GM12878 (cell line): ENCODE measurements at regions not wholly inside any gene's neighbourhood (a gene's known extent, or its start where the extent isn't known, plus 50 kb on each side); places are given as distances from the start of the nearest gene placed in this dataset.

ENCODE experiments used
- ATAC-seq: fragments of 200-7000 bp; cut with Tn5 transposase; 3 replicates; pipeline ENCODE4 v1.9.1; 2020; ENCODE audit warnings: mild to moderate bottlenecking, moderate library complexity
- BruUV-seq: library from RNA; stranded (reverse); fragments of 400-500 nt; replicated peaks from 2 replicates; lab custom pipeline; 2021; lab: Mats Ljungman, UMichigan
- CTCF ChIA-PET: fragments of 300-600 bp; sonication (Branson Sonifier 250); formaldehyde crosslinking; extraction: SDS; loops from one replicate; lab custom pipeline; 2021; ENCODE audit warnings: inconsistent platforms; lab: Yijun Ruan, JAX
- POLR2A ChIA-PET: fragments of 350-600 bp; formaldehyde crosslinking; extraction: SDS; loops from one replicate; lab custom pipeline; 2021; ENCODE audit warnings: inconsistent platforms; lab: Charles Lee
- RAD21 ChIA-PET: fragments of 300-600 bp; sonication (Branson Sonifier 250); formaldehyde crosslinking; loops from one replicate; lab custom pipeline; 2023; ENCODE audit warnings: antibody characterized with exemption; ENCODE audit not compliant: unreplicated experiment; lab: Charles Lee
- SMC1A ChIA-PET: fragments of 300-600 bp; sonication (Branson Sonifier 250); formaldehyde crosslinking; loops from one replicate; lab custom pipeline; 2023; ENCODE audit not compliant: unreplicated experiment, uncharacterized antibody; lab: Charles Lee
- DNase-seq: peaks from one replicate; pipeline ENCODE4 v3.0.0-alpha.2; 2011; ENCODE audit warnings: low read depth, low spot score
- FAIRE-seq: peaks from 3 replicates; lab custom pipeline; 2011; peaks lifted over from hg19 to GRCh38; lab: Jason Lieb, UNC
- H2AFZ ChIP-seq: 2 replicates; pipeline ENCODE4 v1.6.0; 2011; ENCODE audit warnings: low read depth, low read length, control low read depth; ENCODE audit not compliant: control insufficient read depth
- H3K27ac ChIP-seq: 2 replicates; pipeline ENCODE4 v1.5.1; 2011; ENCODE audit warnings: control low read depth; ENCODE audit not compliant: control insufficient read depth, insufficient read depth
- H3K27me3 ChIP-seq, 2 experiments: replicated peaks in 1 of 2; 2 replicates each; pipeline versions ENCODE4 v1.6.0 to v1.6.1; 2011; ENCODE audit warnings: low read length in 1 of 2; ENCODE audit not compliant: control insufficient read depth in 2 of 2, insufficient read depth in 2 of 2
- H3K36me3 ChIP-seq, 2 experiments: 2 replicates each; pipeline ENCODE4 v1.5.1; 2011; ENCODE audit warnings: low read length in 1 of 2; ENCODE audit not compliant: control insufficient read depth in 2 of 2, insufficient read depth in 2 of 2
- H3K4me1 ChIP-seq: 2 replicates; pipeline ENCODE4 v1.6.1; 2011; ENCODE audit warnings: mild to moderate bottlenecking, low read length, moderate library complexity, mixed read lengths; ENCODE audit not compliant: control insufficient read depth, insufficient read depth
- H3K4me2 ChIP-seq: 2 replicates; pipeline ENCODE4 v1.6.0; 2011; ENCODE audit warnings: control low read depth; ENCODE audit not compliant: control insufficient read depth, insufficient read depth
- H3K4me3 ChIP-seq: fragments of 200-600 bp; sonication (generic); 2 replicates; pipeline ENCODE4 v1.5.1; 2016
- H3K79me2 ChIP-seq: 2 replicates; pipeline ENCODE4 v1.6.0; 2011; ENCODE audit warnings: low read length; ENCODE audit not compliant: control insufficient read depth, insufficient read depth
- H3K9ac ChIP-seq: 2 replicates; pipeline ENCODE4 v1.8.0; 2011; ENCODE audit warnings: low read length, control low read depth, mixed read lengths; ENCODE audit not compliant: control insufficient read depth, insufficient read depth
- H3K9me3 ChIP-seq: replicated peaks from 3 replicates; pipeline ENCODE4 v1.5.1; 2011; ENCODE audit warnings: mild to moderate bottlenecking, low read length; ENCODE audit not compliant: control insufficient read depth, insufficient read depth
- H4K20me1 ChIP-seq: 2 replicates; pipeline ENCODE4 v1.6.0; 2011; ENCODE audit not compliant: control insufficient read depth, insufficient read depth
- BCLAF1 ChIP-seq: fragments of 450-650 bp; IDR thresholded peaks from 2 replicates; pipeline ENCODE4 v1.6.1; 2017; ENCODE audit warnings: antibody characterized with exemption, mild to moderate bottlenecking, moderate library complexity
- BHLHE40 ChIP-seq, 2 experiments: fragments of 450-650 bp in 1 of 2; IDR thresholded peaks; 2 replicates each; pipeline ENCODE4 v1.6.1; 2011 to 2017; ENCODE audit warnings: low read depth in 2 of 2, borderline replicate concordance in 1 of 2, improper control_type of control experiment in 1 of 2, low read length in 1 of 2, mild to moderate bottlenecking in 1 of 2
- CBX5 ChIP-seq: sonication (generic); IDR thresholded peaks from 2 replicates; pipeline ENCODE4 v1.6.1; 2016; ENCODE audit warnings: low read depth, moderate library complexity, mild to moderate bottlenecking, inconsistent platforms
- CREB1 ChIP-seq: IDR thresholded peaks from 2 replicates; pipeline ENCODE4 v1.6.1; 2012; ENCODE audit warnings: low read depth, mild to moderate bottlenecking, inconsistent platforms
- IRF3 ChIP-seq: fragments of 450-650 bp; IDR thresholded peaks from 2 replicates; pipeline ENCODE4 v1.6.1; 2014; ENCODE audit warnings: mild to moderate bottlenecking
- KLF5 ChIP-seq: fragments of 450-650 bp; IDR thresholded peaks from 2 replicates; pipeline ENCODE4 v1.6.1; 2014; ENCODE audit warnings: mild to moderate bottlenecking; ENCODE audit not compliant: partially characterized antibody
- MLLT1 ChIP-seq: fragments of 450-650 bp; IDR thresholded peaks from 2 replicates; pipeline ENCODE4 v1.6.1; 2016; ENCODE audit warnings: mild to moderate bottlenecking
- MYB ChIP-seq: fragments of 150-350 bp; IDR thresholded peaks from 2 replicates; pipeline ENCODE4 v1.6.1; 2014; ENCODE audit warnings: mild to moderate bottlenecking, low read depth, low read length, borderline replicate concordance
- NR2C1 ChIP-seq: fragments of 450-650 bp; IDR thresholded peaks from 2 replicates; pipeline ENCODE4 v1.6.1; 2017; ENCODE audit warnings: antibody characterized with exemption, mild to moderate bottlenecking, moderate library complexity
- SREBF1 ChIP-seq: IDR thresholded peaks from 2 replicates; pipeline ENCODE4 v1.6.1; 2012; ENCODE audit warnings: mild to moderate bottlenecking, low read length
- YBX1 ChIP-seq: fragments of 450-650 bp; IDR thresholded peaks from 2 replicates; pipeline ENCODE4 v1.6.1; 2016; ENCODE audit warnings: antibody characterized with exemption
- whole genome bisulfite sequencing: methylation state at CpG from one replicate; pipeline ENCODE4 v1.1.6; 2016; ENCODE audit warnings: low lambda C conversion rate; ENCODE audit not compliant: insufficient replicate concordance, insufficient coverage; ENCODE audit errors: missing lambda C conversion rate; 5-methylcytosine and 5-hydroxymethylcytosine counted together
- in situ Hi-C: fragments of 300-500 bp; cut with MboI; formaldehyde crosslinking; loops from 9 replicates; pipeline ENCODE4 v1.14.3; 2018; ENCODE audit warnings: mixed read lengths
- intact Hi-C: fragments of 100-400 bp; cut with micrococcal nuclease; formaldehyde crosslinking; loops from one replicate; pipeline ENCODE4 v1.14.2; 2022; ENCODE audit not compliant: unreplicated experiment

GRCh38 chr2:23020659-23021058 lies 364.3 kb upstream of the KLHL29 start:
- no peak overlapping the region for H3K27ac ChIP-seq
- ChIA-PET CTCF (no interaction called here), POLR2A (no interaction called here), SMC1A (no interaction called here), RAD21 (no interaction called here)
- DNase-seq (no peak), FAIRE-seq (no peak), ATAC-seq (no peak)
- no peak overlapping the region for H3K4me3 ChIP-seq
- H3K79me2 ChIP-seq, result no peaks in the 10 kb centered on the region
- no peak overlapping the region for H3K4me2 ChIP-seq
- intact Hi-C loops, result no loop called here
- no peaks in the 10 kb centered on the region for H3K9me3 ChIP-seq
- no peaks in the 10 kb centered on the region for H4K20me1 ChIP-seq
- 19% methylated on average over 6 of the region's 6 CpGs for WGBS
- H3K27me3 ChIP-seq, result no peaks in the 10 kb centered on the region; a peak in 2 of 4 replicates
- TF ChIP-seq NR2C1 (no peak), BHLHE40 (IDR thresholded peaks at IDR 0.05; ENCODE audit: borderline replicate concordance in 1 of 2, low read depth in 2 of 2, low read length in 1 of 2) (no peak), IRF3 (no peak), YBX1 (no peak), KLF5 (no peak), MYB (no peak), BCLAF1 (no peak), SREBF1 (no peak), MLLT1 (no peak), CREB1 (no peak), CBX5 (no peak)
- no TSS peak for BruUV-seq
- no peak overlapping the region for H2AFZ ChIP-seq
- in situ Hi-C loops, result no loop called here
- no peak overlapping the region for H3K9ac ChIP-seq
- H3K36me3 ChIP-seq, result no peaks in the 10 kb centered on the region
- no peaks in the 10 kb centered on the region for H3K4me1 ChIP-seq
